DOHH2 (cell line): ENCODE measurements at regions not wholly inside any gene's neighbourhood (a gene's known extent, or its start where the extent isn't known, plus 50 kb on each side); places are given as distances from the start of the nearest gene placed in this dataset.

Experiments
- CTCF ChIP-seq: fragments of 200-600 bp; sonication (generic); IDR thresholded peaks from one replicate; pipeline ENCODE4 v1.5.1; 2014; ENCODE audit warnings: antibody characterized with exemption, mild to moderate bottlenecking, low read depth, low read length; ENCODE audit not compliant: poor library complexity, severe bottlenecking
- EZH2phosphoT487 ChIP-seq: fragments of 200-600 bp; sonication (generic); IDR thresholded peaks from 2 replicates; pipeline ENCODE4 v1.6.1; 2017; ENCODE audit warnings: borderline replicate concordance, mild to moderate bottlenecking, antibody characterized with exemption, low read length, moderate library complexity, mixed read lengths

DNA sequence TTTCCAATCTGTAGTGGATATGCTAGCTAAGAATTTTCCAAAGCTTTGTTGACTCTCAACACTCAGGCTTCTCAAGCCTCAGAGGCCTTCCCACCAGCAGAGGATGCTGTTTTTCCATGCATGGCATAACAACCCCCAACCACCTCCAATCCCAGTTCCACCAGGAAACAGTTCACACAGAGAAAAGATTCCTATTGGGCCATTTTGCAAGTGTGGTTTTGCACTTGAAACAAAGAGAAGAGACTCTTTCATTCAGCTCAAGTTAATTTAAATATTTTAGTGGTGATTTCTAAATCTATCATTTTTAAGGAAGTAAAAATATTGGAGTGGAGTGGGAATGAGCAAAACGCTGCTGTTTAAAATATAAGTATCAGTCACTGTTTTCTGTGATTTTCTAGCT lies 105.6 kb upstream of the COL1A2 start:
- TF ChIP-seq CTCF (no peak), EZH2phosphoT487 (no peak)
